ENCODE measurements at regions not wholly inside any gene's neighbourhood (a gene's known extent, or its start where the extent isn't known, plus 50 kb on each side); places are given as distances from the start of the nearest gene placed in this dataset.

DNA sequence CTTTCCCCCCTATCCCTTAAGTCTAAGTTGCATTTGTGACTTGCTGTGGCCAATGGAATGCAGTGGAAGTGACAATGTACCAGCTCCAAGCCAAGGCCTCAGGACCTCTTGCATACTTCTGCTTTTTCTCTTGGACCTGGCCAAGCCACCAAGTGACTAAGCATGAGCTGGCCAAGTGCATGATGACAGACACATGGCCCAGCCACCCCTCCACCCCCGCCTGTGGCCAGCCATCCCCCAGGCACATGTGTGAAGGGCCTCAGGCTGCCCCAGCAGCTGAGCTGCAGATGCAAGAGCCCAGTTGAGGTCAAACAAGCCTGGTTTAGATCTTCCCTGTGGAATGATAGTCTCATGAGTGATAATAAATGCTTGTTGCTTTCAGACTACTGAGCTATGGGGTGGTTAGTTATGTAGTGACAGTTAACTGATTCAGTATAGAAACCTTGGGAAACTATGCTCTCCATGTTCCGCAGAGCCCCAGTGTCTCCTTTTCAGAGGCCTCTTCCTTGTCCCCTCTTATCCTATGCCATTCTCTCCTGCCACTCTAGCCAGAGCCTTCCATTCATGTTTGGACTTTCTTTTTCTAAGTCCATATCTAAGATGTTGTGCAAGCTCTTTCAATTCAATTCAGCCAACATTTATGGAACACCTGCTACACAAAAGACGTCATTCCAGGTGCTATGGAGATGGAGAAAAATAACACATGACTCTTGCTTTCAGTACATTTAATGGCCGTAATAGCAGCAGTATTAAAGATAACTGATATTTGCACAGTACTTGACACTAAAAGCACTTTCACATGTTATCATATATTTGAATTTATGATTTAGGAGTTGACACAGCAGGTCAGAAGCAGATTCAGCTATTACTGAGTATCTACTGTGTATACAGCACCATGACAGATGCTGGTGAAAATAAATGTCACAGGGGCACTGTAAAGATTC, 55.5 kb upstream of the LOXL4 start (continued):
- TF ChIP-seq CHD7 (IDR thresholded peaks at IDR 0.05; ENCODE audit: low read depth, low read length) (no peak), FOS (IDR thresholded peaks at IDR 0.05; ENCODE audit: extremely low read depth, insufficient read length) (peak; percentile 71), ARID2 (IDR thresholded peaks at IDR 0.05) (no peak), NR2C2 (CRISPR knock-in tag; IDR thresholded peaks at IDR 0.05) (no peak), NR2C2 (tag; IDR thresholded peaks at IDR 0.05) (0 out of 2 replicates have a peak, but pooled peaks have one; percentile 53), ZNF551 (CRISPR knock-in tag; IDR thresholded peaks at IDR 0.05) (no peak), POU5F1 (IDR thresholded peaks at IDR 0.05; ENCODE audit: borderline replicate concordance, low read depth, low read length, partially characterized antibody) (no peak), ZNF75A (CRISPR knock-in tag; IDR thresholded peaks at IDR 0.05) (no peak), CTBP1 (IDR thresholded peaks at IDR 0.05; ENCODE audit: borderline replicate concordance) (peak; percentile 74), ZNF584 (CRISPR knock-in tag; IDR thresholded peaks at IDR 0.05; ENCODE audit: low read depth) (peak; percentile 35; the same call in 1 of the 2 replicates), SNAPC5 (CRISPR knock-in tag; IDR thresholded peaks at IDR 0.05) (no peak), RCOR1 (IDR thresholded peaks at IDR 0.05; ENCODE audit: borderline replicate concordance in 1 of 2, low read depth in 2 of 2, low read length in 2 of 2) (peak in 1 of 2 experiments; percentile 27; a peak in 1 of 4 replicates), COPS2 (conservative IDR thresholded peaks at IDR 0.05) (no peak), ZNF282 (CRISPR knock-in tag; IDR thresholded peaks at IDR 0.05) (no peak), EGR1 (conservative IDR thresholded peaks at IDR 0.05) (peak; percentile 94), ZNF12 (CRISPR knock-in tag; IDR thresholded peaks at IDR 0.05) (no peak)
